Astrocyte of the spinal cord (primary cell): ENCODE measurements at regions not wholly inside any gene's neighbourhood (a gene's known extent, or its start where the extent isn't known, plus 50 kb on each side); places are given as distances from the start of the nearest gene placed in this dataset.

Experiments
- DNase-seq: peaks from one replicate; pipeline ENCODE4 v3.0.0; 2011; ENCODE audit warnings: low read depth, low spot score
- H3K4me3 ChIP-seq: 2 replicates; pipeline ENCODE4 v1.5.1; 2011; ENCODE audit warnings: low read depth, mild to moderate bottlenecking, low read length, moderate library complexity
- in situ Hi-C: cut with HindIII; loops from 2 replicates; pipeline ENCODE4 v1.10.0; 2017; ENCODE audit warnings: low sequenced_read_pairs
- TF ChIP-seq, protein P1 (sequence below): IDR thresholded peaks from 2 replicates; pipeline ENCODE4 v1.5.1; 2012; ENCODE audit warnings: low read depth, mild to moderate bottlenecking, low read length, inconsistent platforms

GRCh38 chr7:106196460-106197021 is 84.4 kb upstream of the SYPL1 start:
- no peak overlapping the region for H3K4me3 ChIP-seq
- no peak for DNase-seq
- in situ Hi-C loops: no loop called here
- TF ChIP-seq, protein P1, sequence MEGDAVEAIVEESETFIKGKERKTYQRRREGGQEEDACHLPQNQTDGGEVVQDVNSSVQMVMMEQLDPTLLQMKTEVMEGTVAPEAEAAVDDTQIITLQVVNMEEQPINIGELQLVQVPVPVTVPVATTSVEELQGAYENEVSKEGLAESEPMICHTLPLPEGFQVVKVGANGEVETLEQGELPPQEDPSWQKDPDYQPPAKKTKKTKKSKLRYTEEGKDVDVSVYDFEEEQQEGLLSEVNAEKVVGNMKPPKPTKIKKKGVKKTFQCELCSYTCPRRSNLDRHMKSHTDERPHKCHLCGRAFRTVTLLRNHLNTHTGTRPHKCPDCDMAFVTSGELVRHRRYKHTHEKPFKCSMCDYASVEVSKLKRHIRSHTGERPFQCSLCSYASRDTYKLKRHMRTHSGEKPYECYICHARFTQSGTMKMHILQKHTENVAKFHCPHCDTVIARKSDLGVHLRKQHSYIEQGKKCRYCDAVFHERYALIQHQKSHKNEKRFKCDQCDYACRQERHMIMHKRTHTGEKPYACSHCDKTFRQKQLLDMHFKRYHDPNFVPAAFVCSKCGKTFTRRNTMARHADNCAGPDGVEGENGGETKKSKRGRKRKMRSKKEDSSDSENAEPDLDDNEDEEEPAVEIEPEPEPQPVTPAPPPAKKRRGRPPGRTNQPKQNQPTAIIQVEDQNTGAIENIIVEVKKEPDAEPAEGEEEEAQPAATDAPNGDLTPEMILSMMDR: no peak

DNA sequence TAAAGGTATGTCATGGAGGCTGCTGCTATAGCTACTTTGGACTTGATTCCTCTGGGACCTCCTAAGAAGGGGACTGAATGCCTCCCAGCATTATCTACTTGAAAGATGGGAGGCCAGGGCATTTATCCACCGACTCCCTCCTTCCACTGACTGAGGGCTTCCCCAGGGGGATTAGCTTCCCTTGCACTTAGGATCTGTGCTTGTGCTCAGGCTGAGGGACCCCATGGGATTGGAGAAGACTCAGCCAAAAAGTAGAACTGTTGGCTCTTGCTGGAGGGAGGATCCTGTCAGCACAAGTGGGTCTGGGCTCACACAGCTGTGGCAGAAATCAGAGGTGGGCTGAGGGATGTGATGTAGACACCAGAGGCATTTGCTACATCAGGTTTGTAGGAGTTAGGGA is 81.5 kb upstream of the SYPL1 start:
- no peak overlapping the region for H3K4me3 ChIP-seq
- no peak for DNase-seq
- TF ChIP-seq, protein P1: no peak
- in situ Hi-C loops: no loop called here

DNA sequence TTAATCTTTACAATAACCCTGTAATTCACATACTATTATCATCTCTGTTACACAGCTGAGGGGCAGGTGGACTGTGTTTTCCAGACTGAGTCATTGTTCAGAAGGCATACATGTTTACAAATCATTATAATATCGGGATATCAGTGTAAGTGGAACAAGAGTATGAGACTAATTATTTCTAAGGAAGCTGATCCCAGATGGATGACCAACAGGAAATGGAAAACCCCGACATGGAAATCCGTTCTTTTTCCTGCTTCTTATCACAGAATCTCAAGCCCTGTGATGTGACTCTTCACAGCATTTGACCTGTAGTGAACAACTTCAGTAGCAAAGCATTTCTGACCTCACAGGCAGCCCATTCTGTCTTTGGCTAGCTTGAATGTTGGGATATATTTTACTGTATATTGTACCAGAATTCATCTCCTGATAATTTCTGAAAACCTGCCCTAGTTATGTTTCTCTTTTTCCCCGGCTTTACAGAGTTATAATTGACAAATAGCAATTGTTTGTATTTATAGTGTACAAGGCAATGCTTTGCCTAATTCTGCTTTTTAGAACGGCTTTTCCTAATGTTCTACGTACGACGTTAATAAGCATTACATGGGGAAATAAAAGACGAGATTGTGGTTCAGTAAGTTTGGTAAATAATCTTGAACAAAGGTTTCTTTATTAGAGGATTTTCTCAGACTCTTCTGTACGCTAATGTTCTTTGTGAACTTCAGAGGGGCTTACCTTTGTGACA is 78.6 kb upstream of the SYPL1 start:
- no peak for DNase-seq
- H3K4me3 ChIP-seq: no peak overlapping the region
- in situ Hi-C loops: no loop called here
- TF ChIP-seq, protein P1: no peak

GRCh38 chr7:106187613-106188350 is 75.7 kb upstream of the SYPL1 start:
- TF ChIP-seq, protein P1: no peak
- in situ Hi-C loops: no loop called here
- no peak overlapping the region for H3K4me3 ChIP-seq
- no peak for DNase-seq

DNA sequence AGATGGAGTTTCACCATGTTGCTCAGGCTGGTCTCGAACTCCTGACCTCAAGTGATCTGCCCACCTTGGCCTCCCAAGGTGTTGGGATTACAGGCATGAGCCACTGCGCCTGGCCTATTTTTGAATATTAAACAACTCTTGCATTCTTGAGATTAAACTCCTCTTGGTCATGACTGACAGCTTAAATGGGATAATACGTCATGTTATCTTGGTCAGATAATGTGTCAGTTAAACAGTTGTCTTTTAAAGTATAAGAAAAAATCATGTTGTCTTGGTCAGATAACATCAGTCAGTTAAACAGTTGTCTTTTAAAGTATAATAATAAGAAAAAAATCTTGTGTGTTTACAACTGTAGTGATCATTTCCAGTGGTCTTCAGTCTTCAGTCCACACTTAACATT is 73.6 kb upstream of the SYPL1 start:
- H3K4me3 ChIP-seq: no peak overlapping the region
- in situ Hi-C loops: no loop called here
- no peak for DNase-seq
- TF ChIP-seq, protein P1: no peak

DNA sequence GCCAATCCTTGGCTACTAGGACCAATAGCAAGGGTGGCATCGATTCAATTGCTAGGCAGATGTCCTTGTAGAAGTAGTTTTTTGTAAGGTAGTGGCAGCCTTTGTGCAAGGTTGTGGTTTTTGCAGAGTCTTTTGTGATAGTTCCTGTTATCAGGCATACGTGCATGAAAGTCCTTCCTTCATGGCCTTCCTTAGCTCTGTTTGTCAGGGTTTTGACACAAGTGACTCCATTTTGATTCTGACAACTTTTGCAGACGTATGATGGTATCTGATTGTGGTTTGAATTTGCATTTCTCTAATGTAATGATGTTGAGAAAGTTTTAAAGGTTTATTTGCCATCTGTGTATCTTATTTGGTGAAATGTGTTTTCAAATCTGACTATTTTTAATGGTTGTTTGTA is 71.8 kb upstream of the SYPL1 start:
- in situ Hi-C loops: no loop called here

More for the DNA sequence above, 71.8 kb upstream of the SYPL1 start:
- H3K4me3 ChIP-seq: no peak overlapping the region
- TF ChIP-seq, protein P1: no peak
- no peak for DNase-seq
